KBM-7 (cell line): ENCODE measurements at regions not wholly inside any gene's neighbourhood (a gene's known extent, or its start where the extent isn't known, plus 50 kb on each side); places are given as distances from the start of the nearest gene placed in this dataset.

Source experiments
- DNase-seq: peaks from one replicate; pipeline ENCODE4 v3.0.0-alpha.2; 2015
- in situ Hi-C: fragments of 300-500 bp; cut with MboI; formaldehyde crosslinking; loops from 2 replicates; pipeline ENCODE4 v1.14.3; 2020; ENCODE audit warnings: low sequenced_read_pairs, low pct_unique_long_range_greater_than_20kb, mixed read lengths

- in situ Hi-C loops = no loop called here
- DNase-seq = no peak
Measured at GRCh38 chr13:71977028-71977427, 110.0 kb upstream of the DACH1 start.

DNA sequence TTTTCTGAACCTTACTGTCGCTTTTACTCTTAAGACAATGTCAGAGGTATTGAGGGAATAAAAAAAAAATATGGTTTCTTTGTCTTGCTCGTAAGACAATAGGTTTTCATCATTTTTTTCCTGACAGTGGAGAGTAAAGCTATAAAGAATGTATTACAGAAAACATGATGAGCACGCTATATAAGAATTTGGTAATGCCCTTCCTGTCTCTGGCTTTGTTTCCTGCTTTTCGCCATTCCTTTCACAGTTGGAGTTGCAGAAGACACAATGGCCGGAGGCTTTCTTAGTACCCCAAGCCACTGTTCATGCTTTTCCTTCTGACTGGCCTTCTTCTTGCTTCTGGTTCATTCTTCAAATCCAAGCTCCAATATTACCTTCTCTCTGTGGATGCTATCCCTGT is 101.0 kb upstream of the DACH1 start:
- in situ Hi-C loops = no loop called here

GRCh38 chr13:71964491-71965100 is 97.6 kb upstream of the DACH1 start:
- in situ Hi-C loops = no loop called here
- DNase-seq = no peak

More for the DNA sequence above, 101.0 kb upstream of the DACH1 start:
- DNase-seq = no peak

GRCh38 chr13:71962735-71963134 is 95.7 kb upstream of the DACH1 start:
- no peak for DNase-seq
- in situ Hi-C loops = no loop called here

GRCh38 chr13:71962126-71962525 is 95.1 kb upstream of the DACH1 start:
- DNase-seq = no peak
- in situ Hi-C loops = no loop called here

GRCh38 chr13:71949441-71949840 is 82.4 kb upstream of the DACH1 start:
- no peak for DNase-seq
- in situ Hi-C loops = no loop called here

DNA sequence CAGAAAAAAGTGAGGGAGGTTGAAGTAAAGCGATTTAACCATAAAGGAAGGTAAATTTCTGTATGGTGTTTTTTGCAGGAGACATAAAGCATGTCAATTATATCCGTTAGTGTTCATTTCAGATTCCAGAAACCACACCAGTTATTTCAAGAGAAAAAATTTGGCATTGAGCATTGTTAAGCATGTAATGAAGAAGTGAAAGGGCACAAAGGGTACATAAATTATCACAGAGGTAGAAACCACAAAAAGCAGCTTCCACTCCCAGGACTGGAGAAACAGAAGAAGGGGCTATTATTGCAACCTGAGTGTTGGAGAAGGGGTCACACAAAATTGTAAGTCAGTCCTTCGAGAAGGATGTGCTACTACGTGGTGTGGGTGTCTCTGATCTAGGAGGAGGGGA is 72.2 kb upstream of the DACH1 start:
- in situ Hi-C loops = no loop called here

GRCh38 chr13:71935166-71935840 is 68.3 kb upstream of the DACH1 start:
- no peak for DNase-seq
- in situ Hi-C loops = no loop called here

More for the DNA sequence above, 72.2 kb upstream of the DACH1 start:
- DNase-seq = no peak

DNA sequence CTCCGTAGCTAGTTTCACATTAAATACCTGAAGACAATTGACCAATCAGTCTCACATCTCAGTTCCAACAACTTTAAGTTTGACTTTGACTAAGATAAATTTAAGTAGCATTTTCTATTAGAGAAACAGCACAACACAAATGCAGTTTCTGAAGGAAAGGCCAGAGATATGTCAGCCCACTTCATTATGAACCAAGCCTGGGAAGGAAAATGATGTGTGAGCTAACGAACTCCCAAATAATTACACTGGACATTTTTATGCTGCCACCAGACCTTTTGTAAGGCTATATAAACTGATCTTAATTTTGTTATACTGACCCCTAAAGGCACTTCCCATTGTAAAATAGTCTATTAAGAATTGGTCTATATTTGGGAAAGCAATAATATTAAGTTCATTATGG is 57.9 kb upstream of the DACH1 start:
- in situ Hi-C loops = no loop called here
- DNase-seq = no peak

- DNase-seq = no peak
- in situ Hi-C loops = no loop called here
Measured at GRCh38 chr13:71922194-71922593, 55.2 kb upstream of the DACH1 start.
